Peyer's patch (tissue), 4 donors: ENCODE measurements at regions not wholly inside any gene's neighbourhood (a gene's known extent, or its start where the extent isn't known, plus 50 kb on each side); places are given as distances from the start of the nearest gene placed in this dataset.

Experiments
- DNase-seq, 3 donors: peaks; one replicate each; pipeline ENCODE4 v3.0.0-alpha.2; 2017 to 2019
- H3K27ac ChIP-seq, 4 donors: fragments of 200-600 bp; sonication (generic); one replicate each; pipeline ENCODE4 v1.5.1; 2016 to 2019
- H3K27me3 ChIP-seq, 2 donors: fragments of 200-600 bp; sonication (generic); one replicate each; pipeline ENCODE4 v1.5.1; 2019
- H3K36me3 ChIP-seq, 3 donors: fragments of 200-600 bp; sonication (generic); one replicate each; pipeline ENCODE4 v1.5.1; 2016 to 2019
- H3K4me1 ChIP-seq, 4 donors: fragments of 200-600 bp; sonication (generic); one replicate each; pipeline ENCODE4 v1.5.1; 2016 to 2019
- H3K4me3 ChIP-seq, 4 donors: fragments of 200-600 bp; sonication (generic); 1 replicate in 3 of 4; 2 replicates in 1 of 4; pipeline ENCODE4 v1.5.1; 2016 to 2019; ENCODE audit warnings: mild to moderate bottlenecking in 1 of 4
- H3K9me3 ChIP-seq, 4 donors: fragments of 200-600 bp; sonication (generic); one replicate each; pipeline ENCODE4 v1.5.1; 2016 to 2019; ENCODE audit warnings: mild to moderate bottlenecking in 1 of 4
- POLR2A ChIP-seq, 2 donors: fragments of 450-650 bp; IDR thresholded peaks; one replicate each; pipeline ENCODE4 v1.5.1; 2017; ENCODE audit warnings: antibody characterized with exemption in 2 of 2, mild to moderate bottlenecking in 2 of 2, moderate library complexity in 2 of 2
- TF ChIP-seq, protein P1 (sequence below), 6 experiments: fragments of 450-650 bp in 4 of 6; fragments of 200-600 bp in 2 of 6; sonication (generic) in 1 of 6; IDR thresholded peaks; one replicate each; pipeline ENCODE4 v1.5.1; 2017 to 2019; ENCODE audit warnings: antibody characterized with exemption in 6 of 6, mild to moderate bottlenecking in 3 of 6, moderate library complexity in 1 of 6

DNA sequence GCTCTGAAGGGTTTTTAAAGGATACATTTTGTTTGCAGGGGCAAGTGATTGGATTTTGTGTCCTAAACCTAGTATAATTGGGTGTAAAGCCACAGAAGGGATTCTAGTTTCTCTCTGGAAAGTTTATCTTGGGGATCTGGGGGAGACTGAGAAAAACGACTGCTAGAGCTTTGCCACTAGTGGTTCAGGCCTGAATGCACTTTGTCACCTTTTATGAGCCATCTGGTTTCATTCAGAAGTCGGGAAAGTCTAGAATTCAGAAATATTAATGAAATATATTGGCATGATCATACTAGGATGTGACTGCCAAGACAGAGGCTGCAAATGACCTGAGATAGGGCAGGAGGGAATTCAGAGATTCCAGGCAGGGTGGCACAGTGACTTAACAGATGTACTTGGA is 111.5 kb upstream of the KCNK2 start:
- Histone ChIP-seq H3K4me1 (no peaks in the 10 kb centered on the region), H3K4me3 (no peak overlapping the region), H3K27me3 (no peaks in the 10 kb centered on the region), H3K36me3 (no peaks in the 10 kb centered on the region), H3K27ac (no peak overlapping the region), H3K9me3 (no peaks in the 10 kb centered on the region)
- no peak for DNase-seq
- TF ChIP-seq POLR2A (IDR thresholded peaks at IDR 0.05): no peak
- TF ChIP-seq, protein P1, sequence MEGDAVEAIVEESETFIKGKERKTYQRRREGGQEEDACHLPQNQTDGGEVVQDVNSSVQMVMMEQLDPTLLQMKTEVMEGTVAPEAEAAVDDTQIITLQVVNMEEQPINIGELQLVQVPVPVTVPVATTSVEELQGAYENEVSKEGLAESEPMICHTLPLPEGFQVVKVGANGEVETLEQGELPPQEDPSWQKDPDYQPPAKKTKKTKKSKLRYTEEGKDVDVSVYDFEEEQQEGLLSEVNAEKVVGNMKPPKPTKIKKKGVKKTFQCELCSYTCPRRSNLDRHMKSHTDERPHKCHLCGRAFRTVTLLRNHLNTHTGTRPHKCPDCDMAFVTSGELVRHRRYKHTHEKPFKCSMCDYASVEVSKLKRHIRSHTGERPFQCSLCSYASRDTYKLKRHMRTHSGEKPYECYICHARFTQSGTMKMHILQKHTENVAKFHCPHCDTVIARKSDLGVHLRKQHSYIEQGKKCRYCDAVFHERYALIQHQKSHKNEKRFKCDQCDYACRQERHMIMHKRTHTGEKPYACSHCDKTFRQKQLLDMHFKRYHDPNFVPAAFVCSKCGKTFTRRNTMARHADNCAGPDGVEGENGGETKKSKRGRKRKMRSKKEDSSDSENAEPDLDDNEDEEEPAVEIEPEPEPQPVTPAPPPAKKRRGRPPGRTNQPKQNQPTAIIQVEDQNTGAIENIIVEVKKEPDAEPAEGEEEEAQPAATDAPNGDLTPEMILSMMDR (IDR thresholded peaks at IDR 0.05): no peak

DNA sequence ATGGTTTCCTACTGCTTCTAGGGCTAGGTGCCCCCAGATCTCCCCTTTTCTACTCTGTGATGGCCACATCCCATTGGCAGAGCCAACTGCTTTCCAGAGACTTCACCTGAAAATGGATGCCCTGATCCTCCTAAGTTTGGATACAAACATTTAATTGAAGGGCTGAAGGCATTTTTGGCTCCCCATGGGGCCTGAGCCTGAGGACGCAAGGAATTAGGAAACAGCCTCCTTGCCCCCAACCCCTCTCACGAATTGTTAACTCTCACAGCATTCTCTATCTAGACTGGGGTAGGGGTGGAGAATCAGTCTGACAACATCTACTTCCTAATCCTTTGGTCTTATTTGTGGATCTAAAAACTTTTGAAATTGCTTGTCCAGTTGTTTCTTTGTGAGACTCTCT is 108.5 kb upstream of the KCNK2 start:
- TF ChIP-seq, protein P1 (IDR thresholded peaks at IDR 0.05): no peak
- no peak for TF ChIP-seq POLR2A (IDR thresholded peaks at IDR 0.05)
- H3K36me3 ChIP-seq: no peaks in the 10 kb centered on the region

DNA sequence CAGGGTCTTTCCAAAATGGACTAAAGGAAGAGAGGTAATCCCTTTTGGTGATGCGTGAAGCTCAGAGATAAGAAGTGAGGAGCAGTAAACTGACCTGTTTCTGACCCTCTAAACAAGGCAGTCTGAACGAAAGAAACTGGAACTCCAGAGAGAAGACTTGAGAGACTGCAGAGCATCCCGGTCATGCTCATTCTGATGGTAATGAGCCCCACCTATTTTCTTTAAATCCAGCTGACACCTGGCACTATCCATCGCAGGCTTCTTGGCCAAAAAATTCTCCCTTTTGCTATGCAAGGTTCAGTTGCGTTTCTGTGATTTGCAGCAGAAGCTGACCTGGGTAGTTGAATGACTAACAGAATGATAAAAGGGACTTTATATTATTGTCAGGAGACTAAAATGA is 105.9 kb upstream of the KCNK2 start:
- no peak overlapping the region for H3K27ac ChIP-seq
- no peaks in the 10 kb centered on the region for H3K4me1 ChIP-seq
- no peaks in the 10 kb centered on the region for H3K9me3 ChIP-seq
- H3K27me3 ChIP-seq: no peaks in the 10 kb centered on the region
- TF ChIP-seq, protein P1 (IDR thresholded peaks at IDR 0.05): no peak
- no peak for TF ChIP-seq POLR2A (IDR thresholded peaks at IDR 0.05)
- H3K36me3 ChIP-seq: no peaks in the 10 kb centered on the region
- DNase-seq: no peak
- no peak overlapping the region for H3K4me3 ChIP-seq

More for the DNA sequence above, 108.5 kb upstream of the KCNK2 start:
- Histone ChIP-seq H3K4me3 (no peak overlapping the region), H3K27me3 (no peaks in the 10 kb centered on the region), H3K27ac (no peak overlapping the region), H3K4me1 (no peaks in the 10 kb centered on the region), H3K9me3 (no peaks in the 10 kb centered on the region)
- DNase-seq: no peak

DNA sequence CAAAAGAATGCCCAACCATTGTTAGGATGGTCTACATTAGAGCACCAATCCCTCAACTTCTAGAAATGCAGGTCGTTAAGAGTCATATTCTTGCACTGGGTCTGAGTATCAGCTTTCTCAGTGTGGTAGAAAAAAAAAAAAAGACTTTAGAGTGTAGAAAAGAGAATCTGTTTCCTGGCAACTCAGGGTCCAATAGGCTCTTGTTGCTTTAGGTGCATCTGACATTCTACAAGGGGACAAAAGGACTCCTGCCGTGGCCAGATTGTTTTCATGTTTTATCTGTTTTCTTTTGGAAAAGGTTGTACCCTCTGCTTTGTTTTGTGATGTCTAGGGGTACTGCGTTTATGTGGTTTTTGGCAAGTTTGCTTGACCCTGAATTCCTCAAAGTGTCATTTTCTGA is 105.4 kb upstream of the KCNK2 start:
- Histone ChIP-seq H3K4me3 (no peak overlapping the region), H3K4me1 (no peaks in the 10 kb centered on the region), H3K27me3 (no peaks in the 10 kb centered on the region), H3K9me3 (no peaks in the 10 kb centered on the region), H3K36me3 (no peaks in the 10 kb centered on the region), H3K27ac (no peak overlapping the region)
- DNase-seq: no peak
- TF ChIP-seq POLR2A (IDR thresholded peaks at IDR 0.05): no peak
- TF ChIP-seq, protein P1 (IDR thresholded peaks at IDR 0.05): no peak

DNA sequence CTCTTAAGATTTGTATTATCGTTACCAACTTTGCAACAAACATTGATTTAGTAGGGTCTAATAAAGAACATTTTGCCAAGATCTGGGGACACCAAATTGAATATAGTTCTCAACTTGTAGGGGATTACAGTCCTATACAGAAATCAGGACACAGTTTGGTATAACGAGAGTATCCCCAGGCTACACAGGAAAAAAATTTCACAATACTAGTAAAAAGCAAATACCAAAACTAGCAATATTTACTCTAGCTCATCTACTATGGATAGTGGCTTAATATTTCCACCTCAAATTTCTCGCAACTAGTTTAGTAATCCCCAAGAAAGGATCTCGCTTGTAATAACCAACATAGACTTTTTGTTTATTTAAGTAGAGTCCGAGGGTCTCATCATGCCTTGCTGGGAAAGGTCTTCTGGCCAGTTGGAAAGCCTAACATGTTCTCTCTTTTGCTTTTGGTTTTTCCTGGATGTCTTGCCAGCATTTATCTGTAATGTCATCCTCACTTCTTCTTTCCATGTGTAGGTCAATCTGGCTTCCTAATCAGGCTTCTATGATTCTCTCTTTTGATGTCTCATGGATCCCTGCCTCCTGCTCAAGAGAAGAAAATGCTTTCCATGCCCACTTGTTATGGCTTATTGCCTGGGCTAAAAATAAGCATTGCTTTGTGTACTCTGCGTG is 104.7 kb upstream of the KCNK2 start:
- no peaks in the 10 kb centered on the region for H3K36me3 ChIP-seq
- TF ChIP-seq POLR2A (IDR thresholded peaks at IDR 0.05): no peak
- TF ChIP-seq, protein P1 (IDR thresholded peaks at IDR 0.05): no peak
- no peaks in the 10 kb centered on the region for H3K9me3 ChIP-seq
- H3K27me3 ChIP-seq: no peaks in the 10 kb centered on the region
- no peak overlapping the region for H3K4me3 ChIP-seq
- H3K27ac ChIP-seq: no peak overlapping the region
- H3K4me1 ChIP-seq: no peaks in the 10 kb centered on the region
- no peak for DNase-seq

DNA sequence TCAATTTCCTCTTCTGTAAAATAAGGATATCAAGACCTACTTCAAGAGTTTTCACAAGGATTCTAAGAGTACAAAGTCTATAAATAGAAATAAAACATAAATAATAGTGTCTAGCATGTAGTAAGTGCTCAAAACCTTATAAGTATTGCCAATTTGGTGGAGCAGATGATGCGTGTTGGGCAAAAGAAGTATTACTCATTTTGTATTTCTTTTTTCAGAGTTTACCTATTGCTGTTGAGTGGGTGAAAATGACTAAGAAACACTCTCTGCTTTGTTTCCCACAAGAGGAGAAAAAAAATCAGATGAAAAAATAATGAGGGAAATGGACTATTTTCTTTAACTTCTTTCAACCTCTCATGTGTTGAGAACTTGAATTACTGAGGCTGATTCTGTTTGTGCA is 103.3 kb upstream of the KCNK2 start:
- no peak for DNase-seq
- no peak overlapping the region for H3K27ac ChIP-seq
- no peak overlapping the region for H3K4me3 ChIP-seq
- TF ChIP-seq, protein P1 (IDR thresholded peaks at IDR 0.05): no peak
- TF ChIP-seq POLR2A (IDR thresholded peaks at IDR 0.05): no peak
- H3K36me3 ChIP-seq: no peaks in the 10 kb centered on the region
- no peaks in the 10 kb centered on the region for H3K4me1 ChIP-seq
- H3K9me3 ChIP-seq: no peaks in the 10 kb centered on the region
- no peaks in the 10 kb centered on the region for H3K27me3 ChIP-seq
